H1 (cell line): ENCODE measurements at regions not wholly inside any gene's neighbourhood (a gene's known extent, or its start where the extent isn't known, plus 50 kb on each side); places are given as distances from the start of the nearest gene placed in this dataset.

Experiments used
- CEBPB ChIP-seq: IDR thresholded peaks from 2 replicates; pipeline ENCODE4 v1.6.1; 2012; ENCODE audit warnings: low read depth, low read length
- GTF2F1 ChIP-seq: IDR thresholded peaks from 2 replicates; pipeline ENCODE4 v1.6.1; 2012; ENCODE audit warnings: low read depth, low read length, improper control_type of control experiment, borderline replicate concordance
- SAP30 ChIP-seq: fragments of 300-600 bp; sonication (generic); IDR thresholded peaks from 2 replicates; pipeline ENCODE4 v1.7.1; 2012; ENCODE audit warnings: low read length, moderate library complexity, mild to moderate bottlenecking, inconsistent platforms; ENCODE audit not compliant: insufficient read depth, insufficient replicate concordance
- SP2 ChIP-seq: IDR thresholded peaks from 2 replicates; pipeline ENCODE4 v1.6.1; 2012; ENCODE audit warnings: mild to moderate bottlenecking, low read length, inconsistent platforms
- TBP ChIP-seq: IDR thresholded peaks from 2 replicates; pipeline ENCODE4 v1.6.1; 2011; ENCODE audit warnings: low read depth, low read length, improper control_type of control experiment
- TCF12 ChIP-seq: IDR thresholded peaks from 2 replicates; pipeline ENCODE4 v1.6.1; 2011; ENCODE audit warnings: low read depth, mild to moderate bottlenecking, low read length
- ZNF274 ChIP-seq: IDR thresholded peaks from 2 replicates; pipeline ENCODE4 v1.7.0; 2012; ENCODE audit warnings: low read length, borderline replicate concordance; ENCODE audit errors: extremely low read depth

DNA sequence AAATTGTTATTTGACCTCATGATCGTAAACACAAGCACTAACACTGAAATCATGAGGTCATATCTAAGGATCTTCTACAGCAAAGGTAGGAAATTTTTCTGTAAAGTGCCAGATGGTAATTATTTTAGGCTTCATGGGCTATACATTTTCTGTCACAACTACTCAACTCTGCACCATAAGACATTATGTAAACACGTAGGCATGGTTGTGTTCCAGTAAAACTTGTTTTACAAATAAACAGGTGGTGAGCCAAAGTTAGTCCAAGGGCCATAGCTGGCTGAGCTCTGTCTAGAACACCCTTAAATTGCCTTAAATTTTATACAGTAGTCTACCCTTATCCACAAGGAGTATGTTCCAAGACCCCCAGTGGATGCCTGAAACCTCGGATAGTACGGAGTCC lies 147.3 kb upstream of the CYP1B1 start (continued):
- TF ChIP-seq ZNF274 (no peak), GTF2F1 (no peak), CEBPB (no peak), TCF12 (no peak), SAP30 (no peak), TBP (no peak), SP2 (no peak)
